Lower leg skin (tissue), 3 donors: ENCODE measurements at regions not wholly inside any gene's neighbourhood (a gene's known extent, or its start where the extent isn't known, plus 50 kb on each side); places are given as distances from the start of the nearest gene placed in this dataset.

Experiments used
- CTCF ChIP-seq, 3 donors: fragments of 450-650 bp; IDR thresholded peaks; one replicate each; pipeline ENCODE4 v1.5.1; 2016; ENCODE audit warnings: antibody characterized with exemption in 3 of 3, mild to moderate bottlenecking in 3 of 3, moderate library complexity in 2 of 3
- POLR2A ChIP-seq, 2 donors: fragments of 450-650 bp; IDR thresholded peaks; one replicate each; pipeline ENCODE4 v1.6.1; 2016 to 2017; ENCODE audit warnings: antibody characterized with exemption in 2 of 2, mild to moderate bottlenecking in 1 of 2, moderate library complexity in 1 of 2

GRCh38 chrX:137151403-137151802 is 117.6 kb upstream of the GPR101 start:
- no peak for TF ChIP-seq POLR2A (IDR thresholded peaks at IDR 0.05)
- TF ChIP-seq CTCF (IDR thresholded peaks at IDR 0.05), result no peak
